OCI-LY1 (cell line): ENCODE measurements at regions not wholly inside any gene's neighbourhood (a gene's known extent, or its start where the extent isn't known, plus 50 kb on each side); places are given as distances from the start of the nearest gene placed in this dataset.

Experiments used
- H2AFZ ChIP-seq: fragments of 200-600 bp; sonication (generic), shearing (Covaris generic); 2 replicates; pipeline ENCODE4 v1.6.0; 2014; ENCODE audit warnings: antibody characterized with exemption, mild to moderate bottlenecking, low read length
- H3F3A ChIP-seq: fragments of 200-600 bp; sonication (generic), shearing (Covaris generic); 2 replicates; pipeline ENCODE4 v1.6.0; 2014; ENCODE audit warnings: mild to moderate bottlenecking, antibody characterized with exemption, low read length, moderate library complexity; ENCODE audit not compliant: insufficient read depth
- H3K27ac ChIP-seq: fragments of 200-600 bp; sonication (generic); 2 replicates; pipeline ENCODE4 v1.5.1; 2014; ENCODE audit warnings: low read length, mixed run types, mild to moderate bottlenecking, low read depth; ENCODE audit not compliant: poor library complexity, severe bottlenecking
- H3K27me3 ChIP-seq: fragments of 200-600 bp; sonication (generic); 2 replicates; pipeline ENCODE4 v1.6.0; 2014; ENCODE audit warnings: antibody characterized with exemption, mild to moderate bottlenecking, low read length, moderate library complexity; ENCODE audit not compliant: insufficient read depth
- H3K36me3 ChIP-seq: fragments of 200-600 bp; sonication (generic); 2 replicates; pipeline ENCODE4 v1.6.1; 2014; ENCODE audit warnings: mild to moderate bottlenecking, antibody characterized with exemption, low read length, moderate library complexity, mixed read lengths; ENCODE audit not compliant: insufficient read depth
- H3K4me1 ChIP-seq: fragments of 200-600 bp; sonication (generic); 2 replicates; pipeline ENCODE4 v1.5.1; 2014; ENCODE audit warnings: mild to moderate bottlenecking, low read length, moderate library complexity; ENCODE audit not compliant: insufficient read depth, severe bottlenecking
- H3K4me2 ChIP-seq: fragments of 200-600 bp; sonication (generic), shearing (Covaris generic); 2 replicates; pipeline ENCODE4 v1.6.1; 2014; ENCODE audit warnings: low read length
- H3K4me3 ChIP-seq: fragments of 200-600 bp; sonication (generic); 2 replicates; pipeline ENCODE4 v1.5.1; 2014; ENCODE audit warnings: low read length, low read depth, mild to moderate bottlenecking, mixed read lengths; ENCODE audit not compliant: poor library complexity, severe bottlenecking
- H3K79me2 ChIP-seq: fragments of 200-600 bp; shearing (Covaris generic); 2 replicates; pipeline ENCODE4 v1.6.1; 2016; ENCODE audit warnings: mixed run types, low read length, mixed read lengths; ENCODE audit not compliant: insufficient read depth
- H3K9ac ChIP-seq: fragments of 200-600 bp; sonication (generic), shearing (Covaris generic); 2 replicates; pipeline ENCODE4 v1.6.1; 2014; ENCODE audit warnings: mild to moderate bottlenecking, low read length, mixed read lengths
- H3K9me2 ChIP-seq: fragments of 200-600 bp; sonication (generic), shearing (Covaris generic); 2 replicates; pipeline ENCODE4 v1.6.1; 2014; ENCODE audit warnings: low read depth, mild to moderate bottlenecking, low read length, mixed read lengths
- H3K9me3 ChIP-seq: fragments of 200-600 bp; shearing (Covaris generic); 2 replicates; pipeline ENCODE4 v1.6.1; 2014; ENCODE audit warnings: low read length, mixed read lengths
- H4K20me1 ChIP-seq: fragments of 200-600 bp; sonication (generic), shearing (Covaris generic); 2 replicates; pipeline ENCODE4 v1.6.0; 2016; ENCODE audit warnings: mild to moderate bottlenecking, low read length; ENCODE audit not compliant: insufficient read depth
- CTCF ChIP-seq: fragments of 200-600 bp; sonication (generic), shearing (Covaris generic); IDR thresholded peaks from 2 replicates; pipeline ENCODE4 v1.5.1; 2017; ENCODE audit warnings: mild to moderate bottlenecking, antibody characterized with exemption, low read length, moderate library complexity, mixed read lengths
- EZH2 ChIP-seq: fragments of 200-600 bp; sonication (generic), shearing (Covaris generic); IDR thresholded peaks from 2 replicates; pipeline ENCODE4 v1.8.0; 2017; ENCODE audit warnings: borderline replicate concordance, mixed run types, mild to moderate bottlenecking, antibody characterized with exemption, low read length, moderate library complexity, mixed read lengths

GRCh38 chr16:5678371-5678770, 580.8 kb upstream of the EEF2KMT start:
- TF ChIP-seq CTCF (no peak), EZH2 (no peak)
- H3K9ac ChIP-seq, result no peak overlapping the region
- no peak overlapping the region for H3K27ac ChIP-seq
- H3K4me3 ChIP-seq, result no peak overlapping the region
- H3F3A ChIP-seq, result no peaks in the 10 kb centered on the region
- no peaks in the 10 kb centered on the region for H3K79me2 ChIP-seq
- no peaks in the 10 kb centered on the region for H4K20me1 ChIP-seq
- no peaks in the 10 kb centered on the region for H3K27me3 ChIP-seq
- H3K36me3 ChIP-seq, result no peaks in the 10 kb centered on the region
- H3K4me1 ChIP-seq, result no peaks in the 10 kb centered on the region
- no peaks in the 10 kb centered on the region for H3K9me2 ChIP-seq
- H3K9me3 ChIP-seq, result no peaks in the 10 kb centered on the region
- no peak overlapping the region for H2AFZ ChIP-seq
- H3K4me2 ChIP-seq, result no peak overlapping the region

GRCh38 chr16:5671421-5671820, 573.8 kb upstream of the EEF2KMT start:
- Histone ChIP-seq H3K4me3 (no peak overlapping the region), H3K27ac (no peak overlapping the region), H3K4me1 (no peaks in the 10 kb centered on the region), H4K20me1 (no peaks in the 10 kb centered on the region), H2AFZ (no peak overlapping the region), H3K79me2 (no peaks in the 10 kb centered on the region), H3F3A (no peaks in the 10 kb centered on the region), H3K9ac (no peak overlapping the region), H3K4me2 (no peak overlapping the region), H3K27me3 (no peaks in the 10 kb centered on the region), H3K9me2 (no peaks in the 10 kb centered on the region), H3K36me3 (no peaks in the 10 kb centered on the region), H3K9me3 (no peaks in the 10 kb centered on the region)
- TF ChIP-seq EZH2 (no peak), CTCF (no peak)

GRCh38 chr16:5670198-5670597, 572.6 kb upstream of the EEF2KMT start:
- no peak overlapping the region for H3K27ac ChIP-seq
- no peaks in the 10 kb centered on the region for H3K27me3 ChIP-seq
- no peak overlapping the region for H2AFZ ChIP-seq
- H3K4me2 ChIP-seq, result no peak overlapping the region
- H3K9me2 ChIP-seq, result no peaks in the 10 kb centered on the region
- H3K4me1 ChIP-seq, result no peaks in the 10 kb centered on the region
- no peak overlapping the region for H3K4me3 ChIP-seq
- no peaks in the 10 kb centered on the region for H3K9me3 ChIP-seq
- no peaks in the 10 kb centered on the region for H3F3A ChIP-seq
- H3K79me2 ChIP-seq, result no peaks in the 10 kb centered on the region
- H3K9ac ChIP-seq, result no peak overlapping the region
- no peaks in the 10 kb centered on the region for H4K20me1 ChIP-seq
- no peak for TF ChIP-seq CTCF
- TF ChIP-seq EZH2, result no peak
- no peaks in the 10 kb centered on the region for H3K36me3 ChIP-seq
